NCI-H2171 treated with DMSO at 0.1 percent for 48 hours (cell line): ENCODE measurements at regions not wholly inside any gene's neighbourhood (a gene's known extent, or its start where the extent isn't known, plus 50 kb on each side); places are given as distances from the start of the nearest gene placed in this dataset.

Experiments
- DNase-seq: peaks from one replicate; lab custom pipeline; 2025; lab: John Stamatoyannopoulos, UW

DNA sequence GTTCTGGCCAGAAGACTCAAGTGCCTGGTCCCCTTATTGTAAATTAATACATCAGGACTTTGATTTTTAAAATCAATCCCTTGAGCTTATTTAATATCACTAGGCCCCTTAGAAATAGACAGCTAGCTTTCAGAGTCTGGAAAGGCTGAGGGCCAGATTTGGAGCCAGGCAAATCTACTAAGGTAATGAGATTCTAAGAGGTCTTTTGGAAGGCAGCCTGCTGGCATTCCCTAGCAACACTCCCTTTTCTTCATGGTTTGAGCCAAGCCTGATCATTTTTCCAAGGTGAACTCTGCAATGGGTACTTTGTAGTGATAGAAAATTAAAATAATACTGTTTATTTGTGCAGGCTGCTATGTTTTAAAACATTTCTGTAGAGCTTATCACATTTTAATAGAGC lies 378.5 kb downstream of the FAT4 start:
- DNase-seq: no peak

DNA sequence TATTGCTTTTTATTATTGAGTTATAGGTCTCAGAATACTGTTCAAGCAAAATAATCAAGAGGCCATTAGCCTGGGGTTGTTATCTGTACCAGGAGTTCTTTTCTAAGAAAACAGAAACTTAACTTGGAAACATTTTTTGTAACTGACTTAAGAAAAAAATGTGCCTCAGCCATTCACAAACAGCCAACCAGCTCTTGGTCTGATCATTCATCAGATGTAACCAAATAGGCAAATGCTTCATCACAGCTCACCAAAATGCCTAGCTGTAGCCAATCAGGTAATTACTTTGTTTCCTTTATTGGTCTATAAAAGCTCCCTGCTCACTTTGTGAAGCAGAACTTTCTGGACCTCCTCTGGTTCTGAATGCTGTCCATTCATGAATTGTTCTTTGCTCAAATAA lies 387.7 kb downstream of the FAT4 start:
- DNase-seq: no peak

DNA sequence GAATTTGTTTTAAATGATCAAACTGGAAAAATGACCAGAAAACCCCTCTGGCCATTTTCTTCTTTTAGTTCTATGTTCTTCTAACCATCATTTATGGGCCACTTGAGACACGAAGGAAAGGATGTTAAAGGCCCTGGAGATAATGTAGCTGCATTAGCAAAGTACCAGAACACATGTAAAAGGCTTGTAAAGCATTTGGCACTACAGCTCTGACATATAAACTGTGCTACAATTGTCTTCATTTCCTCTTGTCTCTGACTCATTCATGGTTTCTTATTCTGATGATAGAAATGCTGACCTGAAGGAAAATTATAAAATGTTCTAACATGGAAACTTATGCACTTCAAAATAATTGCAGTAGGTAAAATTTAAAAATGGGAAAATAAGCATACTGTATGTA lies 388.7 kb downstream of the FAT4 start:
- no peak for DNase-seq

DNA sequence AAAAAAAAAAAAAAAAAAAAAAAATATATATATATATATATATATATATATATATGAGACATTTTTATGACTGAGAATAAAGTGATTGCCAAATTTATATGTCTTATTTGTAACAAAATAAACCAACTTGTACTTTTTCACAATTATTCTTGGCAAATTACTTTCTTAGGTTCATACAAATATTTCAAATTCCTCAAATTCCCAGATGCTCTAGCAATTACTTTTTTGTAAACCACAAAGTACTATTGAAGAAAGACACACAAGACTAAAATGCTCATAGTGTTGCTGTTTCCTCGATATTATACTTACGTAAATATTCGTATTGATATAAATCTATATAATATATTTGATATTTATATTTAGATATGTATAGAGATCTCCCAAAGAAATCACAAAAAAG lies 390.0 kb downstream of the FAT4 start:
- no peak for DNase-seq

DNA sequence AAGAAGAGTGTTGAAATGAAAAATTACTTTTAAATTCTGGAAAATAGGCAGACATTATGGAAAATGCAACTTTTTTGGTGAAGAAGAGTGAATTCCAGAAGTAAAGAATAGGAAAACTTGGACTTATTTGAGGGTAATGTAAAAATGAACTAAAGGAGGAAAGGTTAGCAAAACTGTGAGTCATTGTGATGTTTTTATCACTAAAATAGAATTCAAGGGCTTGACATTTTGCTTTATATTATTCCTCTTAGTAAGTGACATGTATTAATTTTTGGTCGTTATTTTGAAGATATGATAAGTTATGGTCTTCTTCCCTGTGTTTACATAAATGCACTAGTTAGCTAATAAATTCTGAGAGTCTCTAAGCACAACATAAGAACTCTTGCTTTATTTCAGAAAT lies 390.9 kb downstream of the FAT4 start:
- DNase-seq: no peak

DNA sequence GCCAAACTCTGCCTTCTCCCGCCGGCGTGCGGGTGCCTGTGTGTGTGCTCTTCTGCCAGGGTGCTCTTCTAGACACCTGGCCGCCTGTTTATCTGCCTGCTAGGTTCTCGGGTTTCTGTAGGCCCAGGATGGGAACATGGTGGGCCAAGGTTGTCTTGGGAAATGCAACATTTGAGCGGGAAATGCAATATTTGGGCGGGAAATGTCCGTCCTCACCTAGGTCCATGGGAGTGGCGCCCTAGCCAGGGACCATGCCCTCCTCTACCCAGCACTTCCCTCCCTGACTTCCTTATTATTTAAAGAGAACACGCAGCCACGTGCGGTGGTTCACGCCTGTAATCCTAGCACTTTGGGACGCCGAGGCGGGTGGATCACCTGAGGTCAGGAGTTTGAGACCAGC lies 392.6 kb downstream of the FAT4 start:
- DNase-seq: no peak

DNA sequence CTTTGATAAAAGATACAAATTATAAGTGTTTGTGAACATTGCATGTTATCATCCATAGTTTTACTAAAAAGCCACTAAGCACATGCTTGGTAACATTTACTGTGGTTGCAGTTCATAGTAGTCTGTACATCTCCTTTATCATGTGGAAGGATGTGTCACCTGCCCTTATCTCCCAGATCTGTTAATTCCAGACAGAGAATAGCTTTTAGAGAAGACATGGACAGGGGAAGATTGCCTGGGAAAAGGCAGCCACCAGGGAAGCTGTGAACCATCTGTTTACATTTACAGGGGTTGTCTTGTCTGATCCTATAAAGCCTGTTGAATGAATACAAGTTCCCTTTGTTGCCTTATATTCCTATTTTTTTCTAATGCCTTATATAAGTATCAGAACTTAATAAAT lies 396.0 kb downstream of the FAT4 start:
- DNase-seq: no peak

DNA sequence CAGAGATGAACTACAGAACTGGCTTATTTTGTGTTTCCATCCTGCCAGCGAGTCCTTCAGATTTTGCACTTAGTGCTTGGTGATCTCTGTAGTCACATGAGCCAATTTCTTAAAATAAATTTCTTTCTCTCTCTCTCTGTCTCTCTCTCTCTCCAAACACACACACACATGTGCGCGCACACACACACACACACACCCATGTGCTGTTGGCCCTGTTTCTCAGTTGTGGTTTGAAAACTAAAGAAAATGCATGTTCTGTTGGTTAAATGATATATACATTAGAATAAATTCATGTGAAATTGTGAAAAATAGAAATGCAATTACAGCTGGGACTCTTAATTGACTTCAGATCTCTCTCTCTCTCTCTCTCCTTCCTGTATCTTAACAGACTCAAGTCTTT lies 399.3 kb downstream of the FAT4 start:
- no peak for DNase-seq

DNA sequence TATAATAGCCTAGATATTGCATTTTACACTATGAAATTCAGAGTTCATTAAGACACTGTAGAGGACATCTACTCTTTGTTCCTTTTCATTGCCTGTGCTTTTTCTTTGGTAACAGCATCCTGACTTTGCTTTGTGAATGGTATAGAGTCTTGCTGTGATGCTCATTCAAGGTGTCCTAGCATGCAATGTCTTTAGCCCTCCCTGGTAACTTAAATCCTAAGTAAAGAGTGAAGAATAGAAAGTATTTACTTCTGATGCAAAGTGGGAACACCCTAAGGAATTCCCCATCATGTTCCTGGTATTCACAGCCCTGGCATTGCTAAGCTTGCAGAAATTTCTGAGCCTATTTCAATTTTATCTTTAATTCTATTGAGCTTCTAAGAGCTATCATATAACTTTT lies 400.1 kb downstream of the FAT4 start:
- DNase-seq: no peak

DNA sequence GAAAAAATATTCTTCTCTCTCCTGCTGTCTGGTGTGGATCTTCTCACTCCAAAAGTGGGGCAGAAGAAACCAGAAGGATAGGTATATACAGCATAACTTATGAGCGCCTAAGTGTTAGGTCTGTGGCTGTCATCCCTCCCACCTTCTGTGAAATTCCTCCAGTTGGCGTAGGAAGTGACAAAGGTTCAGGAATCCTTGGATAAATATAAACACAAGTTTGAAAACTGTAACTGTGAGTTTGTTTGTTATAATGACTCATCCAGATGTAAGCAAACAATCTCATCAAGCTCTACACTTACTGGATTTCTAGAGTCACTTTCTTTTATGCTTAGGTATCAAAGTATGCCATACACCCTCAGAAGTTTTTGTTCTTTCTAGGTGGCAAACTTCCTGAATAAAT lies 405.2 kb downstream of the FAT4 start:
- no peak for DNase-seq

DNA sequence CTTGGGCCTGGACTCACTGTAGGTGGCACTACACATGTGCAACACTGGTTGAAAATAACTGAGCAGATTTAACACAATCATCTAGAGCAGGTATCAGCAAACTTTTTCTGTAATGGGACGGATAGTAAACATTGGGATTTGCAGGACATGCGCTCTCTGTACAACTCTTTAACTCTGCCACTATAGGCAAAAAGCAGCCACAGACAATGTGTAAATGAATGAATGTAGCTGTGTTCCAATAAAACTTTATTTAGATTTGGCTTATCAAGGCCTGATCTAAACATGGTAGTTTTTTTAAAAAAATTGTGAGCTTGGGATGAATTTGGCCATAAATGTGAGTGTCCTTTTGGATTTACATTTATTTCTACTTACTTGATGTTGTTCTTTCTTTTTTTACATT lies 407.3 kb downstream of the FAT4 start:
- no peak for DNase-seq

DNA sequence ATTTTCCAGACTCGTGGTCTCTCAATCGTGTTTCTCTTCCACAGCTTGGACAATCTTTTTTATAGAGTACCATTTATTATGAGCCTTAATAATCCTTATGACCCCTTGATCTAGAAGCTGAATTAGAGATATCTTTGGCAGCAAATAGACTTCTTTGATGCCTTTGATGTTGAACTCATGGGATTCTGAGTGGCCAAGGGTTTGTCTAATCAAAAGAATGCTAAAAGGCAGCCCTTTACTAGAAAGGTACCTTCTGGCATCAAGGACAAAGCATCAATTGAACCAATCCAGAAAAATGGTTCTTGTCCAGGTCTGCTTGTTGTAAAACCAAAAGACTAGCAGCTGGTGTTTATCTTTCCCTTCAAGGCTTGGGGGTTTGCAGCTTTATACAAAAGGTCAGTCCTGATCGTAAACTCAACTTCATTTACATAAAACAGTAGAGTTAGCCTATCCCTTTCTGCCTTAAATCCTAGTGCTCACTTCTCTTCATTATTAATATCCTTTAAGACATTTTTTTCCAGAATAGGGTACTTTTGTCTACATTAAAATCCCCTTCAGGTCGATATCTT lies 411.3 kb downstream of the FAT4 start:
- no peak for DNase-seq

DNA sequence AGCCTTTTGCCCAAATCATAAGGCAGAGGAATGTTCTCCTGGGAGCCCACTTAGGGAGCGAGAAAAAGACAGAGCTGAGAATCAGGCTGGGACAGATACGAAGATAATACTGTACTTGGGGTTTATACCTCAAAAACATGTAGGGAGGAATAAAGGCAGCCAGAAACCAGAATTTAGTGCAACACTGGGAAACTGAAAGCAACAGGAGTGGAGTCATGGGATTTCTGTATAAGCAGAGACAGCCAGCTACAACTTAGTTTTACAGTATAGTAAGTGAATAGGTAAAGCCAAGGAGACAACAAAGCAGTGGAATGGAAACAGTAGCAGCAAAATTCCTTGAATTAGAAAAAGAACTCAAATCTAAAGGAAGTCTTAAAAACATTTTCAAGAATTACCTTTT lies 413.2 kb downstream of the FAT4 start:
- DNase-seq: no peak

DNA sequence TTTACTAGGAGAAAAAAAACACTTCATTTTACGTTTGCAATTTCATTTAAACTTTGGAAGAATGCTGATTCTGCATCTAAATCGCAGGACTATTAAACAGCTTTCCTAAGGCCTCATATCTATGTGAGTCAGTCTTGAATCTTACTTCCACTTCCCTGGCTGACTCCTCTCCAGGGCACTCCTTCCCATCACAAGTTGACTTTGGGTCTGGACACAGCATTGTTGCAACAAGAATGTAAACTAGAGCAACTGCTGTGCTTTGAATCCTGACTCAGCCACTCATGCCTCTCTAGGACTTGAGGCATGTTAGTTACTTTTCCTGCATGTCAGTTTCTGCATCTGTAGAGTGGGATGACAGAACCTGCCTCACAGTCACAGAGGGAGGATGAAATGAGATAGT lies 413.8 kb downstream of the FAT4 start:
- DNase-seq: no peak

DNA sequence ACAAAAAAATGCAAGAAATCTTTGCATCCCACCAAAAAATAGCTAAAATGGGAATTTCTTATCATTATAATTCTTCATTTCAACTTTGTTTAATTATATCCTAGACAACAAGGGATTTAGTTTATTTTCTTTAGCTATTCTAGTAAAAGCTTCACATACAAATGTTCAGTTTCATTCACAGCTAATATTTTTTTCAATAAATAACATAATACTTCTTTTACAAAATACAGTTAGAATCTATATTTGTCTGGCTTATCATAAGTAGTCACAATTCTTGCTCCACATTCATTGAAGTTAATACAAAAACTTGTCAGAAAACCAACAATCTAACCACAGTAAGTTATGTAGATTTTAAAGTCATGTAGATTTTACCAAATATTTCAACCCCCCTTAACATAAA lies 414.4 kb downstream of the FAT4 start:
- DNase-seq: no peak

DNA sequence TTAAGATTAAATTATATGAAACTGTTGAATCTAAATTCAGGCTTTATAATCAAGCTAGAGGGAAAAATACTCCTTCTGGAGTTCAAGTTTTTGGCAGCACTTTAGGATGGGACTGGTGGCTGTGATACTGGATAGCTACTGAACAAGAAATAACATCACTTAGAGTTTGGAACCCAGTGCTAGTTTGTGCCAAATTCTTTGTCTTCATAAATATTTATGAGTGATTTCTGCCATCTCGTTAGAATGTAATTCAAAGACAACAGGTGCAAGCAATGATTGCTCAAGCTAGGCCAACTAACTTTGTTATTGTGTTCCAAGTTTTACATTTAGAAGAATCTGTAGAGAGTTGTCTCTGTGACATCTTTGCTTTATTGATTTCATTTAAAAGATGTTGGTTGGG lies 417.9 kb downstream of the FAT4 start:
- no peak for DNase-seq

DNA sequence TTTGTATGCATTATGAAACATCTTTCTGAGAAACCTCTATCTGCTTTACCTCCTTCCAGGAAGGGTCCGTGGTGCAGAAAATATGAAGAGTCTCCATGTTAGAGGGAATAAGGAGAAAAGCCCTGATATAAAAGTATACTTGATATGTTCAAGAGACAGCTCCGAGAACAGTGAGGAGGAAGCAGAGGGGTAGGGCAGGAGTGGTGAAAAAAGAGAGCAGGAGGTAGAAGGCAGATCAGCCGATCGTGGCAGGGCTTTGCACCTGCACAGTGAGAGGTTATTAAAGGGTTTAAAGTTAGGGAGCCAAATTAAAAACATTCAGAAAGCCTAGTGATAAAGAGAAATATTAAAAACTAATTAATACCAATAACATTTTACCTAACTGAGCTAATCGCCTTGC lies 419.7 kb downstream of the FAT4 start:
- no peak for DNase-seq

DNA sequence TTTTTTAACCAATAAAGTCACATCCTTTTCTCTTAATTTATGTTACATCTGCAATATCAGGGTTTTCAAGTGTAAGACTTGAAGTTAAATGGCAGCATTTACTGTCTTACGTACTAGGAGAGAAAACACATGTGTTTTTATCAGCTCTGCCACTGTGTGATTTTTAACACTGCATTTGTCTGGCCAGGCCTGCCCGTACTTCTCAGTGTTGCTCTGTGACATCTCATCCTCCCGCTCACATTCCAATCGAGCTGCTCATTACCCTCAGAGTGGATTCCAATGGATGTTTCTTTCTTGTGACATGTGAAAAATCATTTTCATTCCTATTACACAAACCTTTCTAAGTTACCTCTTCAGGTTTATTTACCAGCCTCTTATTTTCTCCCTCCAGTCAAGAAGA lies 420.3 kb downstream of the FAT4 start:
- DNase-seq: no peak

DNA sequence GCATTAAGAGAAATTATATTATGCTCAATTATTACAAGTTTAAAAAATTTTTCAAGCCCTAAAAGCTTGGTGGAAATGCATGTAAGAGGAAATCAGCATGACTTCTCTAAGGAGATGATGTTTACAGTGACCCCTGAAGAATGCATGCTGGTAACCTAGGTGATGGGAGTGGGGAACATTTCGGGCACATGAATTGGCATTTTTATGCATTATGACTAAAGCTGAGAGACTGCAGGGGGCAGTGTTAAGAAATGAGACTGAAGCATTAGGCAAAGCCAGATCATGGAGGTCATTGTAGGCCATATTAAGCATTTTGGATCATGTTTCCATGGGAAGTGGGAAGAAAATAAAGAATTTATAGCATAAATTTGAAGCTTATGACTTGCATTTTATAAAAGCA lies 421.3 kb downstream of the FAT4 start:
- no peak for DNase-seq

DNA sequence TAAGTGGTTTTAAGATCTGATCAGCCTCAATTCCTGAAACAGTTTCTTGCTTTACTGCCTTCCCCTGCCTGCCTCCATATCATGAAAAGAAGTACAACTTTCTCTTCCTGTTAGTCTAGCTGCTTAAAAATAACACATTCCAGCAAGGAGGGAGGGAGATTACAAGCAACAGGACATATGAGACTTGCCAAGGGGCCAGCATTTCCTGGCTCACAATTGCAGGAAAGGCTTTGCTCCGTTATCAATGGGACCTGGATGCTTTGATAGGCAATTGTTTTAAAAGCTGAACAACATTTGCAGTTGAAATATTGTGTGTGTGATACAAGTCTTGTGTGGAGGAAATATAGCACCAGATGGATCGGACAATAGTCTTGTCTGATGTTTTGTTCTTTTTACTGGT lies 425.0 kb downstream of the FAT4 start:
- no peak for DNase-seq

DNA sequence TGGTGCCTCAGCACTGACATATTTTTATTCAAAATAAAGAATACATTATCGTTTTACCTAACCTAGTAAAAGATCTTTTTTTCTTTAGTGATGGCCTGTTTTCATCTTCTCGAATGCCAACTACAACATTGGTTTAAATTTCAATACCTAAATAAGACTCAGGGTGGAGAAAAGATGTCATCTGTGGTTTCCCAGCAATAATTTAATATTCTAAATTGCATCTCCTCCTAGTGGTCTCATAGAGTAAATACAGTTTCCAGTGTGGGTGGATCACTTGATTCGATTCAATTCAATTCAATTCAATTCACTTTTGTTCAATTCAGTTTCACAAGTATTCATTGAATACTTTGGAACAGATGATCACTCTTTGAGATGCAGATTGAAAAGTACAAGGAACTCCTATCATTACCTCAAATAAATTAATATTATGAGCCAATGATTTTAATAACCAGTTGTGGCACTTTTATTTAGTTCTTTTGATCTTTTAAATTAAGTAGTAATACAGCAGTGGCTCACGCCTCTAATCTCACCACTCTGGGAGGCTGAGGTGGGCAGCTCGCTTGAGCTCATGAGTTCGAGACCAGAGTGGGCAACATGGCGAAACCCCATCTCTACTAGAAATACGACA lies 427.2 kb downstream of the FAT4 start:
- DNase-seq: peak; percentile 1

DNA sequence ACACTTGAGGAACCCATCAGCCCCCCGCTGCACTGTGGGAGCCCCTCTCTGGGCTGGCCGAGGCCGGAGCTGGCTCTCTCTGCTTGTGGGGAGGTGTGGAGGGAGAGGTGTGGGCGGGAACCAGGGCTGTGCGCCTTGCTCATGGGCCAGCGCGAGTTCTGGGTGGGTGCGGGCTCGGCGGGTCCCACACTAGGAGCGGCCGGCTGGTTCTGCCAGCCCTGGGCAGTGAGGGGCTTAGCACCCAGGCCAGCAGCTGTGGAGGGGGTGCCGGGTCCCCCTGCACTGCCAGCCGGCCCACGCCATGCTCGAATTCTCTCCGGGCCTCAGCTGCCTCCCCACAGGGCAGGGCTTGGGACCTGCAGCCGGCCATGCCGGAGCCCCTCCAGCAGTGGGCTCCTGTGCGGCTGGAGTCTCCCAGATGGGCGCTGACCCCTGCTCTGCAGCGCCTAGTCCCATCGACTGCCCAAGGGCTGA lies 430.2 kb downstream of the FAT4 start:
- DNase-seq: no peak

DNA sequence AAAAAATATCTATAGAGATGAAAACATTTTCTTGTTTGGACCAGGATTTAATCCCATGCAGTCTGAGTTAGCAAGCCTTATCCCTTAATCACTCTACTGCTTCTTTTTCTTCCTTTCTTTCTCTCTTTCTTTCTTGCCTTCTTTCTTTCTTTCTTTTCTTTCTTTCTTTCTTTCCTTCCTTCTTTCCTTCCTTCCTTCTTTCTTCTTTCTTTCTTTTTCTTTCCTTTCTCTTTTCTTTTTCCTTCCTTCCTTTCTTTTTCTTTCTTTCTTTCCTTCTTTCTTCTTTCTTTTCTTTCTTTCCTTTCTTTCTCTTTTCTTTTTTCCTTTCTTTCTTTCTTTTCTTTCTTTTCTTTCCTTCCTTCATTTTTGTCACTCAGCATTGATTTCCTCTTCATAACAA lies 434.6 kb downstream of the FAT4 start:
- DNase-seq: no peak

DNA sequence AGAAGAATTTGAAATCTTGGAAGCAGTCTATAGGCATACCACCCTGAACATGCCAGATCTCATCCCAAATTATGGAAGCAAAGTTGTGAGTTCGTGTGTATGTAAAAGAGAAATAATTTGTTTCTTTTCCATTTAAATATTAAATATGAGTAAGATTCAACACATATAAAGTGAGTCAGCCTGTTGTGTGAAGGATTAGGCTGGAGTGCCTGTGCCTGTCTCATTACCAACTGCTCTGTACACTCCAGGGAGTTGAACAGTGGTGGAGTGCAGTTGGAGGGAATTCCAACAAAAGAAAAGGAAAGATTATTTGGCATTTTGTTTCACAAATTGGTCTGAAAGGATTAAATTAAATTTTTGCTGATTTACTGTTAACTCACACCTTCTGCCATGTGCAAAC lies 435.6 kb downstream of the FAT4 start:
- no peak for DNase-seq
